Nephron (organoid): ENCODE measurements at regions not wholly inside any gene's neighbourhood (a gene's known extent, or its start where the extent isn't known, plus 50 kb on each side); places are given as distances from the start of the nearest gene placed in this dataset.

Source experiments
- H3K27ac Mint-ChIP-seq, 3 experiments: 2 replicates each; pipeline ENCODE4 v1.8.0; 2020; ENCODE audit warnings: mixed read lengths in 3 of 3, mild to moderate bottlenecking in 2 of 3, moderate library complexity in 1 of 3
- H3K27me3 Mint-ChIP-seq: 2 replicates; pipeline ENCODE4 v1.8.0; 2021; ENCODE audit warnings: low read depth, mild to moderate bottlenecking, moderate library complexity, mixed read lengths
- H3K36me3 Mint-ChIP-seq: 2 replicates; pipeline ENCODE4 v1.8.0; 2020; ENCODE audit warnings: low read depth, mixed read lengths
- H3K4me1 Mint-ChIP-seq: 2 replicates; pipeline ENCODE4 v1.8.0; 2020; ENCODE audit warnings: mixed read lengths
- H3K4me3 Mint-ChIP-seq, 3 experiments: 2 replicates each; pipeline ENCODE4 v1.8.0; 2020; ENCODE audit warnings: mild to moderate bottlenecking in 3 of 3, mixed read lengths in 3 of 3, moderate library complexity in 2 of 3
- H3K9me3 Mint-ChIP-seq: 2 replicates; pipeline ENCODE4 v1.8.0; 2020; ENCODE audit warnings: mixed read lengths
- TF ChIP-seq, protein P1 (sequence below), 3 experiments: fragments of 200-600 bp; sonication (generic); IDR thresholded peaks; one replicate each; pipeline ENCODE4 v1.5.0; 2021; ENCODE audit warnings: antibody characterized with exemption in 3 of 3; ENCODE audit not compliant: unreplicated experiment in 3 of 3

DNA sequence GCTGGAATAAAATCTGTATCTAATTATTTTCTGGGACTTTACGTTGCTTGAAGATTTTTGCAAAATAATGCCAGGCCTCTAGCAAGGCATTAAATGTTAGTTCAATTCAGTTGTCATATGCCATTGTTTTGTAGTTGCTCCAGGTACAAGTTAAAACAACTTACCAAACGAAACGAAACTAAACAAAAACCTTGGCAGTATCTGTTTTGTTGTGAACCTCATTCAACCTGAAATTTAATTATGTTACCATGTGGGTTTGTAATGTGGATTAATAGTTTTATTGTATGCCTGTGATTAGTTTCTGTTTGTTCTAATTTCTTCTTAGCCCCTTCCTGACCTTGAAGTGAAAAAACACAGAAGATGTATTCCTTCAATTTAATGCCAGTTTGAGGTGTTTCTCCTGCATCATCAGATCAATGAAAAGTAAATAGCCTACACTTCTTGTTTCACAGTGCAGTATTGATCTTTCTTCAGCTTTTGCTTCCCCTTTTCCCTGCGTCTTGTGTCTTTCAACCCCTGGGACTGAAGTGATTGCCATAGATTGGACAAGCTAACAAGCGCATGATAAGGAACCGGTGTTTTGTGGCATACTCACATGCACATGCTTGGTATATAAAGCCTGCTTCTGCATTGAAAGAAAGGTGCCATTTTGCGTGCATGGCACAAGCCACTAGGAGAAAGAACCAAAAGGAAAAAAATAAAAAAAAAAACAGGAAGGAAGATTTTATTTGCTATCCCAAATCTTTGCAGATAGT, 699.0 kb upstream of the ARRDC3 start:
- no peak overlapping the region for H3K4me3 Mint-ChIP-seq
- no peaks in the 10 kb centered on the region for H3K27me3 Mint-ChIP-seq
- TF ChIP-seq, protein P1, sequence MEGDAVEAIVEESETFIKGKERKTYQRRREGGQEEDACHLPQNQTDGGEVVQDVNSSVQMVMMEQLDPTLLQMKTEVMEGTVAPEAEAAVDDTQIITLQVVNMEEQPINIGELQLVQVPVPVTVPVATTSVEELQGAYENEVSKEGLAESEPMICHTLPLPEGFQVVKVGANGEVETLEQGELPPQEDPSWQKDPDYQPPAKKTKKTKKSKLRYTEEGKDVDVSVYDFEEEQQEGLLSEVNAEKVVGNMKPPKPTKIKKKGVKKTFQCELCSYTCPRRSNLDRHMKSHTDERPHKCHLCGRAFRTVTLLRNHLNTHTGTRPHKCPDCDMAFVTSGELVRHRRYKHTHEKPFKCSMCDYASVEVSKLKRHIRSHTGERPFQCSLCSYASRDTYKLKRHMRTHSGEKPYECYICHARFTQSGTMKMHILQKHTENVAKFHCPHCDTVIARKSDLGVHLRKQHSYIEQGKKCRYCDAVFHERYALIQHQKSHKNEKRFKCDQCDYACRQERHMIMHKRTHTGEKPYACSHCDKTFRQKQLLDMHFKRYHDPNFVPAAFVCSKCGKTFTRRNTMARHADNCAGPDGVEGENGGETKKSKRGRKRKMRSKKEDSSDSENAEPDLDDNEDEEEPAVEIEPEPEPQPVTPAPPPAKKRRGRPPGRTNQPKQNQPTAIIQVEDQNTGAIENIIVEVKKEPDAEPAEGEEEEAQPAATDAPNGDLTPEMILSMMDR (IDR thresholded peaks at IDR 0.05; ENCODE audit: unreplicated experiment in 3 of 3) = no peak
- H3K4me1 Mint-ChIP-seq = no peaks in the 10 kb centered on the region
- peaks cover 6% of the 10 kb centered on the region for H3K9me3 Mint-ChIP-seq
- H3K27ac Mint-ChIP-seq = no peak overlapping the region
- H3K36me3 Mint-ChIP-seq = no peaks in the 10 kb centered on the region

DNA sequence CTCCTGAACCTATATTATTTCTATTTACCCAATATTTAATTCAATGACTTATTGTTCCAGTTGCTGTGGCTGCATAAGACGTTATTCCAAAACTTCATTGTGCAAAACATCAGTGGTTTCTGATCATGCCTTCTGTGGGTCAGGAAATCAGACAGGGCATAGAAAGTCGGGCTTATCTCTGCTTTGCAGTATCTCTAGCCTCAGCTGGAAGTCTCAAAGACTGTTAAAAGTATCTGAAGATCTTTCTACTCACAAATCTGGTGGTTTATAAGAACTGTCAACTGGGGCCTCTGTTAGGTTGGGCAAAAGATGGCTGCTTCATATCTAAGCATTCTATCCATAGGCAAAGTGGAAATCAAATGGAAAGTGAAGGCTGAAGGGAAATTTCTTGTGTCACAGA, 687.7 kb upstream of the ARRDC3 start:
- Mint-ChIP-seq H3K9me3 (no peaks in the 10 kb centered on the region), H3K36me3 (no peaks in the 10 kb centered on the region), H3K27ac (no peak overlapping the region), H3K4me3 (no peak overlapping the region), H3K4me1 (no peaks in the 10 kb centered on the region), H3K27me3 (no peaks in the 10 kb centered on the region)
- TF ChIP-seq, protein P1 (IDR thresholded peaks at IDR 0.05; ENCODE audit: unreplicated experiment in 3 of 3) = no peak

DNA sequence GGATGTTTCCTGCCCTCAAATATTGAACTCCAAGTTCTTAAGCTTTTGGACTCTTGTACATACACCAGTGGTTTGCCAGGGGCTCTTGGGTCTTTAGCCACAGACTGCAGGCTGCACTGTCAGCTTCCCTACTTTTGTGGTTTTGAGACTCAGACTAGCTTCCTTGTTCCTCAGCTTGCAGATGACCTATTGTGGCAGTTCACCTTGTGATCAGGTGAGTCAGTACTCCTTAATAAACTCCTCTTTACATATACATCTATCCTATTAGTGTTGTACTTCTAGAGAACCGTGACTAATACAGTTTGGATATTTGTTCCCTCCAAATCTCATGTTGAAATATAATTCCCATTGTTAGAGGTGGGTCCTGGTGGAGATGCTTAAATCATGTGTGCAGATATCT, 681.9 kb upstream of the ARRDC3 start:
- H3K4me3 Mint-ChIP-seq = no peak overlapping the region
- H3K4me1 Mint-ChIP-seq = no peaks in the 10 kb centered on the region
- TF ChIP-seq, protein P1 (IDR thresholded peaks at IDR 0.05; ENCODE audit: unreplicated experiment in 3 of 3) = no peak
- no peaks in the 10 kb centered on the region for H3K36me3 Mint-ChIP-seq
- peaks cover 7% of the 10 kb centered on the region for H3K9me3 Mint-ChIP-seq
- H3K27me3 Mint-ChIP-seq = no peaks in the 10 kb centered on the region
- no peak overlapping the region for H3K27ac Mint-ChIP-seq

DNA sequence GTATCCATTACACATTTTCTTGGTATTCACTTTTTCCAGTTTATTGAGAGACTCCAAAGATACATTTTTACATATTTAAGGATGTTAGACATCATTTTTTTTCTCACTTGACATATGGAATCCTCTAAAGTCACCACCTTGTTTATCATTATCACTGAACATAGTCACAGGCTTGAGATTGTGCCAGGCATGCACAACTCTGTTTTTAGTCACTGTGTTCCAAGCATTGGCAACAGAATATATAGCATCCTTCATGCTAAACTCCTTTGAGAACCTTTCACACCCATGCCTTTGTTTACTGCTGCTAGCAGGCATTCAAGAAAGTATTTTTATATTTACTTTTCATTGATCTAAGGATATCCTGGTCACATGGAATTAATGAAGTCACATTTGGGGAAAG, 668.6 kb upstream of the ARRDC3 start:
- H3K27me3 Mint-ChIP-seq = no peaks in the 10 kb centered on the region
- H3K4me3 Mint-ChIP-seq = no peak overlapping the region
- H3K9me3 Mint-ChIP-seq = peaks cover 12% of the 10 kb centered on the region
- H3K4me1 Mint-ChIP-seq = no peaks in the 10 kb centered on the region
- TF ChIP-seq, protein P1 (IDR thresholded peaks at IDR 0.05; ENCODE audit: unreplicated experiment in 3 of 3) = no peak
- no peak overlapping the region for H3K27ac Mint-ChIP-seq
- no peaks in the 10 kb centered on the region for H3K36me3 Mint-ChIP-seq

GRCh38 chr5:92050970-92051369, 667.9 kb upstream of the ARRDC3 start:
- Mint-ChIP-seq H3K36me3 (no peaks in the 10 kb centered on the region), H3K27ac (no peak overlapping the region), H3K4me1 (no peaks in the 10 kb centered on the region), H3K27me3 (no peaks in the 10 kb centered on the region), H3K4me3 (no peak overlapping the region), H3K9me3 (peaks cover 8% of the 10 kb centered on the region)
- TF ChIP-seq, protein P1 (IDR thresholded peaks at IDR 0.05; ENCODE audit: unreplicated experiment in 3 of 3) = no peak
